Brain pericyte (primary cell): ENCODE measurements at regions not wholly inside any gene's neighbourhood (a gene's known extent, or its start where the extent isn't known, plus 50 kb on each side); places are given as distances from the start of the nearest gene placed in this dataset.

Source experiments
- DNase-seq: peaks from one replicate; pipeline ENCODE4 v3.0.0-alpha.2; 2012; ENCODE audit warnings: low read depth, low spot score

- DNase-seq: no peak
These were observed 984.0 kb downstream of the BRD1 start for GRCh38 chr22:48843640-48844039.

DNA sequence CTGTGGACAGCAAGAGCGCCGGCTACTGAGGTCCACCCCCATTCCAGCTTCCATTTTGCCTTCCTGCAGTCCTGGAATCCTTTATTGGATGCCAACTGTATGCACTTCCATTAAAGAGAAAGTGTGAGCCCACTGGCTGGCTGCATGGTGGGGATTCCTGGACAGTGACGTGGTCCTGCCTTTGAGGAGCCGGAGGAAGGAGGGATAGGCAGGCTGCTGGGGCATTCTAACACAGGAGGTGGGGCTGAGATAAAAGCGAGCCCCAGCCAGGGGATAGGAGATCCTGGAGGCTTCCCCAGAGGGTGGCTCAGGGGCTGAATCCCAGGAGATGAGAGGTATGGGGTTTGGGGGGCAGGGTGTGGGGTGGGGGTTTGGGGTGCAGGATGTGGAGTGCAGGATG is 984.7 kb downstream of the BRD1 start:
- no peak for DNase-seq

GRCh38 chr22:48842583-48842945 is 985.1 kb downstream of the BRD1 start:
- DNase-seq: no peak

GRCh38 chr22:48841881-48842582 is 985.6 kb downstream of the BRD1 start:
- DNase-seq: no peak

- DNase-seq: no peak
These were observed 987.3 kb downstream of the BRD1 start for GRCh38 chr22:48840112-48840949.

- no peak for DNase-seq
These were observed 988.6 kb downstream of the BRD1 start for GRCh38 chr22:48838846-48839730.

DNA sequence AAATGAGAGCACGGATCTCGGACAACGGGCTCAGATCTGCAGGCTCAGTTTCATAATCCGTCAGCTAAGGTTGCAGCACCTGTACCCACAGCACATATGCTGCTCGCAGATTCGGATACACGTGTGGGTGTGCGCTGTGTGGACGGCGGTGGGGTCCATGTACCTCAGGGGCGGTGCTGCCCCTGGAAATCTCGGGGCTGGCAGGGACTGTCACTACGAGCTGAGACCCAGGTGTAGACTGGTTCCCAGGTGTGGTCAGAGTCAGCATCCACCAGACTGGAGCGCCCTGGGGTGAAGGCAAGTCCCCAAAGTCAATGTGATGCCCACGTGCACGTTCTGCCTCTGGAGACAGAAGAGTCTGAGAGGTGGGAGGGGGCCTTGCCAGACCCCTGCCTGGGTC is 989.3 kb downstream of the BRD1 start:
- no peak for DNase-seq

DNA sequence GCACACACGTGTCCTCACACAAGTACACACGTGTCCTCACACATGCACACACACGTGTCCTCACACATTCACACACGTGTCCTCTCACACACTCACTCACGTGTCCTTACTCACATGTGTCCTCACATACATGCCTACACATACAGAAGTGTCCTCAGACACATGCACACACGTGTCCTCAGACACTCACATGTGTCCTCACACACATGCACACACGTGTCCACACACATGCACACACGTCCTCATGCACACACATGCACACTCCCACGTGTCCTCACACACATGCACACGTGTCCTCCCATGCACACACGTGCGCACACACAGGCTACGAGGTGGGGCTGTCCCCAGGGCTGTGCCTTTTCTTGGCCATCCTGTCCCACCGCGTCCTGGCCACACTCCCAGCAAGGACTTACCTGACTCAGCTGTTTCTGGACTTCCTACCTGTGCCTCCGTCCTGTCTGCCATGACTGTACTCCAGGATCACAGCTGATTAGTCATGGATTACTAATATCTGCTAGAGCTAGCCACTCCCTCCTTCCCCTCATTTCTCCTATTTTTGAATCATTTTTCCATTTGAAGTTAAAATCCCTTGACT is 990.2 kb downstream of the BRD1 start:
- DNase-seq: no peak

DNA sequence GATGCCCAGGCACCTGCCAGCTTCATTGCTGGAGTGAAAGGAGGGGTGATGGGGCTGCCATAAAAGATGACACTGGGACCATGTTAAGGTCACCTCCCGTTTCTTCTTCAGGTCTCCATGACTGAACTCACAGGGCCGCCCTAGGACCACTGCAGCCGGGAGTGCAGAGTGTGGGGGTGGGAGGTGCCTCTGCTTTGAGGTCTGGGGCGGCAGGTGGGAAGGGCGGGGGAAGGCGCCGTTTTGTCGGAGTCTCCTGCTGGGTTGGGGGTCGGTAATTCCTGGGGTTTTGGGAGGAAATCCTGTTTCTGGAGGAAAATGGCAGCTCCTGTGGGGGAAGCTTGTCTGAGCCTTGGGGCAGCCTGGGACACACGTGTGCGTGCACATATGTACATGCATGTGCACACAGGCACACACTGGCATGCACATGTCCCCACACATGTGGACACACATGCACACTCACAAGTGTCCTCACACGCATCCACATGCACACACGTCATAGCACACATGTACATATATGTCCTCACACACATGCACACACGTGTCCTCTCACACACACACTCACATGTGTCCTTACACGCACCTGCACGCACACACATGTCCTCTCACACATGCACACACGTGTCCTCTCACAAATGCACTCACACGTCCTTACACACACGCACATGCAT is 990.9 kb downstream of the BRD1 start:
- no peak for DNase-seq

GRCh38 chr22:48835857-48836672 is 991.6 kb downstream of the BRD1 start:
- DNase-seq: no peak

DNA sequence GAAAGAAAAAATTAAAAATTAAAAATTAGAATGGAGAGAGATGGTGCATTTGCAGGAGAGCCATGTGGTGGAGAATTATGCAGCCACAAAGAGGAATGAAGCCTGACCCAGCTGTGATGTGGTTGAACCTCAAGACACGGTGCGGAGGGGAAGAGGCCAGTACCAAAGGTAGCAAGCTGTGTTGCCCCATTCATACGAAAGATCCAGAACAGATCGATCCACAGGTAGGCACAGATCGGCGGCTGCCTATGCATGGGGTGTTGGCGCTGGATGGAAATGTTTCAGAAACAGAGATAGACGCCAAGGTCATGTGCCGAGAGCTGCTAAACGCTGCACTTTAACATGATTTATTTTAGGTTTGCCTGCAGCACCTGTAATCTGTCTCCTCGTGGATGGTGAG is 992.3 kb downstream of the BRD1 start:
- DNase-seq: no peak

- DNase-seq: no peak
These were observed 993.3 kb downstream of the BRD1 start for GRCh38 chr22:48834404-48834803.

DNA sequence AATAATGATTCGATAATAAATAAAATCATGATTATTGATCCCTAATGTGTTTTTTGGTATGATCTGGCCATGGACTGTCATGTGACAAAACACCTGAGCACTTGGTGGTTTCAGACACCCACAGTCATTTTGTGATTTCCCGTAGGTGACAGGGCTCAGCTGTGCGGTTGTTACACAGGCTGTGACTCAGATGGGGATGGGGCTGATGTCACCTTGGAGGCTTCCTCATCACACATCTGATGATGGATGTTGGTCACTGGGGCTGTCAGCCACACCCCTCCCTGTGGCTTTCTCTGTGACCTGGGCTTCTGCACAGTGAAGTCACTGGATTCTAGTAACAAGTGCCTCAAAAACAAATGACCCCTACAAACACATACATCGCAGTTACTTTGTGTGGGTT is 995.1 kb downstream of the BRD1 start:
- DNase-seq: no peak

- DNase-seq: no peak
These were observed 997.8 kb downstream of the BRD1 start for GRCh38 chr22:48829908-48830307.

GRCh38 chr22:48828688-48829087 is 999.0 kb downstream of the BRD1 start:
- DNase-seq: no peak

GRCh38 chr22:48827904-48828555 is 999.6 kb downstream of the BRD1 start:
- no peak for DNase-seq

GRCh38 chr22:48827268-48827846 is 1000.3 kb downstream of the BRD1 start:
- no peak for DNase-seq

GRCh38 chr22:48826546-48826945 is 1001.1 kb downstream of the BRD1 start:
- DNase-seq: no peak

DNA sequence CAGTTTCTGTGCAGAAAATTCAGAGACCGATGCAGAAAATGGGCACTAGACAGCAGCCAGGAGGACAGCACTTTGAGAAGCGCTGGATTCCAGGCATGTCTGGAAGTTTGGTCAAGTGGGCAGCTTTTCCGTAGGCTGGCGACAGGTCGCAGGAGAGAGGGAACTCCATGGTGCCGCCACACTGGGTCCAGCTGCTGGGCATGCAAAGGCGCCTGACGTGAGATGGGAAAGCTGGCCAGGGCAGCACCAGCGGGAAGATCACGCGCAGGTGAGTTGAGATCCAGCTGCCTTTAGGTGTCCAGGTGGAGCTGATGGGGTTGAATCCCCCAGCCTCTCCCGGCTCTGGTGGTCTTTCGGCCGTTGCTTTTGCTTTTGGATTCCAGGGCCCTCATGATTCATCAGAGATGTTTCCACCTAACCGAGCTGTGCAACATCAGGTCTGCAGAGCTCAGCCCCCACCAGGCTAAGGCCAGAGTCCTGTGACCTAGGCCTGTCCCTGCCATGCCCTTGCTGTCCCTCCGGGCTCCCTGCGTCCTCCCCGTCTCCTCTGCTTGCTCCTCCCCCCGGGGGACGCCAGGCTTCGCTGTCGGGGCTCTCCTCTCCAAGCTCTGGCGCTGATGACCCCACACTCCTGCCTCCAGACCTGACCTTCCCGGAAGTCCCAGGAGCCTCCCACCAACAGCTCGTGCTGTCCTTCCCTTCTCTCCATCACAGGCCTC is 1001.7 kb downstream of the BRD1 start:
- no peak for DNase-seq
